Ovary (tissue), 7 donors: ENCODE measurements at regions not wholly inside any gene's neighbourhood (a gene's known extent, or its start where the extent isn't known, plus 50 kb on each side); places are given as distances from the start of the nearest gene placed in this dataset.

ENCODE experiments used
- DNase-seq, 5 donors: peaks; one replicate each; pipeline ENCODE4 v3.0.0-alpha.2; 2019 to 2020
- H3K27ac ChIP-seq, 2 donors: fragments of 200-600 bp; one replicate each; pipeline versions ENCODE4 v1.5.1 to v1.8.0; 2019 to 2022
- H3K27me3 ChIP-seq: fragments of 200-600 bp; one replicate; pipeline ENCODE4 v1.8.0; 2022
- H3K36me3 ChIP-seq: fragments of 200-600 bp; sonication (generic); one replicate; pipeline ENCODE4 v1.5.1; 2019
- H3K4me1 ChIP-seq: one replicate; pipeline ENCODE4 v1.8.1; 2013; ENCODE audit warnings: mild to moderate bottlenecking, moderate library complexity; ENCODE audit not compliant: insufficient read depth
- H3K4me3 ChIP-seq: fragments of 200-600 bp; sonication (generic); one replicate; pipeline ENCODE4 v1.5.1; 2017
- H3K9me3 ChIP-seq, 2 donors: fragments of 200-600 bp in 1 of 2; sonication (generic) in 1 of 2; one replicate each; pipeline versions ENCODE4 v1.5.1 to v1.8.1; 2013 to 2019; ENCODE audit warnings: mild to moderate bottlenecking in 1 of 2, moderate library complexity in 1 of 2
- EP300 ChIP-seq: sonication (generic); formaldehyde crosslinking; IDR thresholded peaks from one replicate; pipeline ENCODE4 v1.6.1; 2017; ENCODE audit warnings: antibody characterized with exemption
- POLR2A ChIP-seq: fragments of 450-650 bp; IDR thresholded peaks from one replicate; pipeline ENCODE4 v1.6.1; 2017; ENCODE audit warnings: antibody characterized with exemption, mild to moderate bottlenecking, moderate library complexity
- WGBS, 3 donors: extraction: QIAGEN DNeasy Blood & Tissue Kit in 1 of 3; methylation state at CpG; one replicate each; pipeline versions ENCODE4 v1.1.5 to v1.1.7; 2013 to 2017; 5-methylcytosine and 5-hydroxymethylcytosine counted together
- intact Hi-C, 4 donors: fragments of 100-400 bp; cut with DNase I; formaldehyde crosslinking; loops; one replicate each; pipeline versions ENCODE4 v1.11.0 to v1.15.1; 2022 to 2023
- TF ChIP-seq, protein P1 (sequence below), 3 donors: fragments of 450-650 bp in 2 of 3; fragments of 200-600 bp in 1 of 3; IDR thresholded peaks; one replicate each; pipeline versions ENCODE4 v1.5.1 to v1.8.0; 2016 to 2022; ENCODE audit warnings: antibody characterized with exemption in 3 of 3, mild to moderate bottlenecking in 1 of 3
- donor health status: DM: no; HTN: no; CAD: no; lungs with moderate emphysema.
- donor health status: DM: no; HTN: no; CAD: no.
- donor health status: Bipolar disorder and iron deficiency.
- donor health status: DM: no; HTN: no; CAD: no.
- donor health status: DM: yes; HTN: yes; CAD: no.

DNA sequence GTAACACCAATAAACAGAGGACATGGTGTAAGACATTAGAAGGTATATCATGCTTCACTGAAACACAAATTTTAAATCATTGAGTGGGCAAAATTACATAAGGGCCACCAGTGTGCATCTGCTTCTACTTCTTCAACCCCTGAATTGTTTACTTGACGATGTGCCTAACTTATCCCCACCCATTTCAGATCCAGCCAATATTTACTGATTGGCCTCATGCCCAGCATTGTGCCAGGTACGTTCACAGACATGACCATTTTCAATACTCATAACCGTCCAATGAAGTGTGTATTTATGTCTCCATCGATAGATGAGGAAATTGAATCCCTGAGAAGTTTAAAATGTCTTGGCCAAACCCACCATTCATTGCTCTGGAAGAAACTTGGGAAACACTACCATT, 208.3 kb upstream of the MID1 start:
- H3K27me3 ChIP-seq: no peaks in the 10 kb centered on the region
- H3K4me3 ChIP-seq: no peak overlapping the region
- H3K36me3 ChIP-seq: no peaks in the 10 kb centered on the region
- H3K27ac ChIP-seq: no peak overlapping the region
- TF ChIP-seq, protein P1, sequence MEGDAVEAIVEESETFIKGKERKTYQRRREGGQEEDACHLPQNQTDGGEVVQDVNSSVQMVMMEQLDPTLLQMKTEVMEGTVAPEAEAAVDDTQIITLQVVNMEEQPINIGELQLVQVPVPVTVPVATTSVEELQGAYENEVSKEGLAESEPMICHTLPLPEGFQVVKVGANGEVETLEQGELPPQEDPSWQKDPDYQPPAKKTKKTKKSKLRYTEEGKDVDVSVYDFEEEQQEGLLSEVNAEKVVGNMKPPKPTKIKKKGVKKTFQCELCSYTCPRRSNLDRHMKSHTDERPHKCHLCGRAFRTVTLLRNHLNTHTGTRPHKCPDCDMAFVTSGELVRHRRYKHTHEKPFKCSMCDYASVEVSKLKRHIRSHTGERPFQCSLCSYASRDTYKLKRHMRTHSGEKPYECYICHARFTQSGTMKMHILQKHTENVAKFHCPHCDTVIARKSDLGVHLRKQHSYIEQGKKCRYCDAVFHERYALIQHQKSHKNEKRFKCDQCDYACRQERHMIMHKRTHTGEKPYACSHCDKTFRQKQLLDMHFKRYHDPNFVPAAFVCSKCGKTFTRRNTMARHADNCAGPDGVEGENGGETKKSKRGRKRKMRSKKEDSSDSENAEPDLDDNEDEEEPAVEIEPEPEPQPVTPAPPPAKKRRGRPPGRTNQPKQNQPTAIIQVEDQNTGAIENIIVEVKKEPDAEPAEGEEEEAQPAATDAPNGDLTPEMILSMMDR (IDR thresholded peaks at IDR 0.05): no peak
- TF ChIP-seq POLR2A: no peak
- TF ChIP-seq EP300: no peak
- intact Hi-C loops: no loop called here
- 69 to 78% (median 70%) methylated on average over 4 of the region's 4 CpGs for WGBS, 3 donors
- no peak for DNase-seq
- no peaks in the 10 kb centered on the region for H3K4me1 ChIP-seq
- H3K9me3 ChIP-seq: no peaks in the 10 kb centered on the region

DNA sequence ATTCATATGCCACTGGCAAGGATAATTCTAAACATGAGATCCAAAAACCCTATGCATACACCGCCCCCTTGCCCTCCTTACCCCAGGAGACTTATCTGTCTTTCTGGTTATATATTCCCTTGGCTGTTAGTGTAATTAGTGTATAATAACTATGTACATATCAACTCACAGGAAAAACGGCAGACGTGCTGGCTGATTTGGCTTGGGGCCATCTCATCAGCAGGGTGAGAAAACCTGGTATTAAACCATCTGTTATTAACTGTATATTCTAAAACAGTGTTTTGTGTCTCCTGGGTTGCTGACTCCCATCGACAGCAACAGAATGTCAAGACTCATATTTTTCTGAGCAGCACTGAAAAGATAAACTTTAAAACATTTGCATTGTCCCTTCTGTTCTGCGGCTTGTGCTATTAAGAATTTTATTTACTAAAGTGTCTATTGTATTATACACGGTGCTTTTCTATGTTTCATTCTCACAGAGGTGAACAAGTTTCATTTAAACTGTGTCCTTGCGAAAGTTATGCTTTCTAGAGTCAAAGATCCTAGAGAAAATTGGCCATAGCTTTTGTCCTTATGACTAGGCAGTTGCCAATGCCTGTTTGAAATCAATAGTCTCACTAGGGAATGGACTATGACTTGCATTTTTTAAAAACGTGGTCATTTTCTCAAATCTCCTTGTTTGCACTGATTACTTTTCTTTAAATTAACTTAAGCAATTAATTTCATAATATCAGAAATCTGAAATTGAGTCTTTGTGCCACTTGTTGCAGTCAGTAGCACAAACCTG, 211.5 kb upstream of the MID1 start:
- WGBS, 3 donors: 47 to 49% (median 49%) methylated on average over 8 of the region's 8 CpGs
- no peak for TF ChIP-seq POLR2A
- TF ChIP-seq, protein P1 (IDR thresholded peaks at IDR 0.05): no peak
- no peak for TF ChIP-seq EP300
- Histone ChIP-seq H3K4me3 (peak overlapping the region; percentile 1), H3K4me1 (no peaks in the 10 kb centered on the region), H3K36me3 (no peaks in the 10 kb centered on the region), H3K27me3 (no peaks in the 10 kb centered on the region), H3K9me3 (no peaks in the 10 kb centered on the region), H3K27ac (no peak overlapping the region)
- intact Hi-C loops: no loop called here
- no peak for DNase-seq

DNA sequence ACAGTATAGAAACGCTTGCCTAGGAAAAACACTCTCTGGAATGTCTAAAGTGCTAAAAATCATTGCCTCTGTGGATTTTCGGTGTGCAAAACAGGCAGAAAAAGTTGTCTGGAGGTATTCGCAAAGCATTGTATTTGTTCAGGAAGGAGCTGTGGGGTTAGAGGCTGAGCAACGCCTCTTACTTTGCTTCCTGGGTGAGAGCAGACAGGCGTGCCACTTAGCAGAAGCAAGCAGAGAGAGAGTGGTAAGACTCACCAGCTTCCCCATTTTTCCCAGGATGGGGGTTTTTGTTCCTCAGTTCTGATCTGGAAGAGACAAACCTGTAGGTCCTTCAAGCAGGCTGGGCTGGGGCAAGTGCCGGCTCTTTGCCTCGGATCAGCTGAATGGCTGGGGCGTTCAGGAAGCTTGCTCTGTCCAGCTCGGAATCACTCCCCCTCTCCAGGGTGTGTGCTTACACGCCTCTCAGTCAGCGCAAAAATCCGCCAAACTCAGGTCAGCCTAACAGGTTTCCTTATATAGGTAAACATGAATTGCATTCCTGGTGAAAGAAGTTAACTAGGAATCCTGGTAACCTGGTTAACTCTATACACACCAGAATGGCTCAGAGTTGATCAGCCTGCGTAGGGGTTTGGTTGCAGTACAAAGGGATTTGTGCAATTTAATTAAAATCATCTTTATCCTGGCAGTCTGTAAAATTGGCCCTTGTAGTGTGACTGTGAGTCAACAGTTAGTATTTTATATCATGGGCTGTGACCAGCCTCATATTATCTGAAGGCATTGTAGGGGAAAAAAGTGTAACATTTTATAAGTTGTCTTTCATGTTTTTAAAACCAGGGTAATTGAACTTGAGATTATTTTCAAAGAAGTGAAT, 213.1 kb upstream of the MID1 start:
- intact Hi-C loops: no loop called here
- 25 to 44% (median 25%) methylated on average over 13 of the region's 13 CpGs for WGBS, 3 donors
- TF ChIP-seq POLR2A (no peak), EP300 (no peak)
- TF ChIP-seq, protein P1 (IDR thresholded peaks at IDR 0.05): no peak
- Histone ChIP-seq H3K27ac (no peak overlapping the region), H3K36me3 (no peaks in the 10 kb centered on the region), H3K4me1 (no peaks in the 10 kb centered on the region), H3K9me3 (no peaks in the 10 kb centered on the region), H3K4me3 (peak overlapping the region; percentile 25), H3K27me3 (no peaks in the 10 kb centered on the region)
- peak; percentile 11 to 36 (median 20) for DNase-seq

DNA sequence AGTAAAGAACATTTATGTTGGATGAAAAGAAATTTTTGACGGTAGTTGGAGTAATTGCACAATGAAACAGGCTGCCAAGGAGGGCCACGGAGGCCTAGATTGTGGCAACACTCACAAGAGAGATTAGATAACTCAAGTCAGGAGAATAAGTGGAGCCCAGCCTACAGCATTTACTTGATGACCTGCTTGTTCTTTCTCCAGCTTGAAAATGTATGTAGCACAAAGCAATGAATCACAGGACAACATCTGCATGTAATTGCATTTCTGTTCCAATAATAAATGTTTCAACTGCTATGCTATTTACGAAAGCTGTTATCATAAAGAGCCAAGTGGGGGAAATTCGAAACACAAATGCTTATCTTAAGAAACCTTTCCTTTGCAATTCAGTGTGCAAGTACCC, 221.2 kb upstream of the MID1 start:
- Histone ChIP-seq H3K27me3 (no peaks in the 10 kb centered on the region), H3K27ac (no peak overlapping the region), H3K4me1 (no peaks in the 10 kb centered on the region), H3K36me3 (no peaks in the 10 kb centered on the region), H3K9me3 (no peaks in the 10 kb centered on the region), H3K4me3 (no peak overlapping the region)
- intact Hi-C loops: no loop called here
- WGBS, 3 donors: 34 to 43% (median 38%) methylated on average over 4 of the region's 4 CpGs
- DNase-seq: no peak
- TF ChIP-seq EP300: no peak
- no peak for TF ChIP-seq POLR2A
- TF ChIP-seq, protein P1 (IDR thresholded peaks at IDR 0.05): no peak
